Psoas muscle (tissue), 7 donors: ENCODE measurements at regions not wholly inside any gene's neighbourhood (a gene's known extent, or its start where the extent isn't known, plus 50 kb on each side); places are given as distances from the start of the nearest gene placed in this dataset.

ENCODE experiments used
- ATAC-seq, 4 donors: fragments of 200-7000 bp; cut with Tn5 transposase; one replicate each; pipeline ENCODE4 v1.9.1; 2020; ENCODE audit warnings: moderate library complexity in 3 of 4, mild to moderate bottlenecking in 2 of 4
- DNase-seq, 2 donors: peaks; one replicate each; pipeline ENCODE4 v3.0.0-alpha.2; 2020
- H3K27ac ChIP-seq: fragments of 200-600 bp; one replicate; pipeline ENCODE4 v1.8.0; 2022
- H3K27me3 ChIP-seq, 3 donors: fragments of 200-600 bp in 1 of 3; one replicate each; pipeline versions ENCODE4 v1.6.1 to v1.8.0; 2013 to 2022; ENCODE audit warnings: low read length in 2 of 3, mild to moderate bottlenecking in 2 of 3, moderate library complexity in 1 of 3; ENCODE audit not compliant: insufficient read depth in 3 of 3
- H3K36me3 ChIP-seq, 2 donors: fragments of 200-600 bp in 1 of 2; one replicate each; pipeline versions ENCODE4 v1.6.1 to v1.8.0; 2013 to 2022; ENCODE audit warnings: low read depth in 1 of 2, mild to moderate bottlenecking in 1 of 2, moderate library complexity in 1 of 2; ENCODE audit not compliant: insufficient read depth in 1 of 2
- H3K4me1 ChIP-seq: fragments of 200-600 bp; one replicate; pipeline ENCODE4 v1.8.0; 2022
- H3K4me3 ChIP-seq: fragments of 200-600 bp; one replicate; pipeline ENCODE4 v1.8.0; 2022; ENCODE audit warnings: mild to moderate bottlenecking
- H3K9me3 ChIP-seq: fragments of 200-600 bp; one replicate; pipeline ENCODE4 v1.8.0; 2022
- CTCF ChIP-seq: fragments of 200-600 bp; IDR thresholded peaks from one replicate; pipeline ENCODE4 v1.8.0; 2022; ENCODE audit warnings: antibody characterized with exemption
- WGBS, 3 donors: extraction: QIAGEN DNeasy Blood & Tissue Kit; methylation state at CpG; one replicate each; pipeline versions ENCODE4 v1.1.6 to v1.1.7; 2013; 5-methylcytosine and 5-hydroxymethylcytosine counted together
- intact Hi-C, 2 donors: fragments of 100-400 bp; cut with DNase I; formaldehyde crosslinking; loops; one replicate each; pipeline versions ENCODE4 v1.11.0 to v1.14.2; 2022
- donor health status: healthy with polysubstance abuse.
- donor health status: DM: no; HTN: no; CAD: no; lungs with moderate emphysema.
- donor health status: Bipolar disorder and iron deficiency.
- donor health status: healthy.
- donor health status: DM: yes; HTN: yes; CAD: no.
- donor health status: DM: no; HTN: no; CAD: no.
- donor health status: DM: yes; HTN: yes; CAD: no.

- Histone ChIP-seq H3K27me3 (peaks cover 0 to 2% (median 0%) of the 10 kb centered on the region in 3 donors), H3K36me3 (no peaks in the 10 kb centered on the region), H3K4me1 (no peaks in the 10 kb centered on the region), H3K9me3 (no peaks in the 10 kb centered on the region), H3K4me3 (no peak overlapping the region), H3K27ac (no peak overlapping the region)
- no peak for TF ChIP-seq CTCF
- DNase-seq (no peak), ATAC-seq (no peak)
- intact Hi-C loops: no loop called here
- 67 to 79% (median 78%) methylated on average over 4 of the region's 4 CpGs for WGBS, 3 donors
Measured at GRCh38 chr14:56055511-56055910, 62.7 kb upstream of the PELI2 start.

GRCh38 chr14:56056031-56056430 is 62.2 kb upstream of the PELI2 start:
- 59 to 78% (median 71%) methylated on average over 2 of the region's 2 CpGs for WGBS, 3 donors
- DNase-seq (no peak), ATAC-seq (no peak)
- intact Hi-C loops: no loop called here
- TF ChIP-seq CTCF: no peak
- no peaks in the 10 kb centered on the region for H3K4me1 ChIP-seq
- H3K4me3 ChIP-seq: no peak overlapping the region
- H3K36me3 ChIP-seq: no peaks in the 10 kb centered on the region
- H3K9me3 ChIP-seq: no peaks in the 10 kb centered on the region
- H3K27me3 ChIP-seq: peaks cover 0 to 5% (median 2%) of the 10 kb centered on the region in 3 donors
- H3K27ac ChIP-seq: no peak overlapping the region

GRCh38 chr14:56057071-56057741 is 61.0 kb upstream of the PELI2 start:
- Histone ChIP-seq H3K27me3 (peaks cover 0 to 9% (median 2%) of the 10 kb centered on the region in 3 donors), H3K36me3 (no peaks in the 10 kb centered on the region), H3K4me3 (no peak overlapping the region), H3K9me3 (no peaks in the 10 kb centered on the region), H3K4me1 (no peaks in the 10 kb centered on the region), H3K27ac (no peak overlapping the region)
- no peak for TF ChIP-seq CTCF
- intact Hi-C loops: no loop called here
- no peak for DNase-seq
- 48 to 62% (median 57%) methylated on average over 5 of the region's 5 CpGs for WGBS, 3 donors
- no peak for ATAC-seq

GRCh38 chr14:56057767-56058166 is 60.4 kb upstream of the PELI2 start:
- Histone ChIP-seq H3K27ac (no peak overlapping the region), H3K27me3 (peaks cover 0 to 9% (median 2%) of the 10 kb centered on the region in 3 donors), H3K36me3 (no peaks in the 10 kb centered on the region), H3K4me1 (no peaks in the 10 kb centered on the region), H3K4me3 (no peak overlapping the region), H3K9me3 (no peaks in the 10 kb centered on the region)
- ATAC-seq (no peak), DNase-seq (no peak)
- TF ChIP-seq CTCF: no peak
- WGBS, 3 donors: 53 to 57% (median 57%) methylated on average over 5 of the region's 5 CpGs
- intact Hi-C loops: no loop called here

GRCh38 chr14:56059054-56059453 is 59.2 kb upstream of the PELI2 start:
- no peaks in the 10 kb centered on the region for H3K4me1 ChIP-seq
- DNase-seq (no peak), ATAC-seq (no peak)
- H3K36me3 ChIP-seq: no peaks in the 10 kb centered on the region
- 66 to 78% (median 75%) methylated on average over 4 of the region's 4 CpGs for WGBS, 3 donors
- TF ChIP-seq CTCF: no peak
- peaks cover 0 to 9% (median under 1%) of the 10 kb centered on the region in 3 donors for H3K27me3 ChIP-seq
- H3K27ac ChIP-seq: no peak overlapping the region
- intact Hi-C loops: no loop called here
- no peak overlapping the region for H3K4me3 ChIP-seq
- H3K9me3 ChIP-seq: no peaks in the 10 kb centered on the region
